HG02678 (cell line): ENCODE measurements at regions not wholly inside any gene's neighbourhood (a gene's known extent, or its start where the extent isn't known, plus 50 kb on each side); places are given as distances from the start of the nearest gene placed in this dataset.
A peak's percentile ranks its signal among the peaks of the same experiment; 100 is the strongest.
"Not testable (repeated sequence)": the region's sequence is repeated elsewhere in the genome, so short reads cannot be mapped to it uniquely, and the experiment has no call there.

ENCODE experiments used
- ATAC-seq: cut with Tn5 transposase; IDR thresholded peaks from one replicate; pipeline ENCODE4 v1.9.1; 2021; ENCODE audit warnings: mild to moderate bottlenecking, moderate library complexity; ENCODE audit not compliant: unreplicated experiment

DNA sequence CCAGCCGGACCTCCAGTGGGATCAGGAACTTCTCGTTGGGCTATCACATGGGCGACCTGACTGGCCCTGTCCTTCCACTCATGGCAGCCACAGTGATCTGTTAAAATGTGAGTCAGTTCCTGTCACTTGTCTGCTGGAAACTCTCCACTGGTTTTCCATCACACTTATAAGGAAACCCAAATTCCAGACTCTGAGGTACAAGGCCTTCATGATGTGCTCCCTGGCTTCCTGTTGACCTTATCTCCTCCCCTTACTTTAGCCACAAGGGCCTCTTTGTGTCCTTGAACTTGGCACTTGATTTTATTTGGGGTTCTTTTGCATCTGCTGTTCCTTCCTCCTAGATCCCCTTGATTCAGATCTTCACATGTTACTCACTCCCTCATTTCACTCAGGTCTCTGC lies 96.8 kb downstream of the TENT5C start:
- no peak for ATAC-seq

DNA sequence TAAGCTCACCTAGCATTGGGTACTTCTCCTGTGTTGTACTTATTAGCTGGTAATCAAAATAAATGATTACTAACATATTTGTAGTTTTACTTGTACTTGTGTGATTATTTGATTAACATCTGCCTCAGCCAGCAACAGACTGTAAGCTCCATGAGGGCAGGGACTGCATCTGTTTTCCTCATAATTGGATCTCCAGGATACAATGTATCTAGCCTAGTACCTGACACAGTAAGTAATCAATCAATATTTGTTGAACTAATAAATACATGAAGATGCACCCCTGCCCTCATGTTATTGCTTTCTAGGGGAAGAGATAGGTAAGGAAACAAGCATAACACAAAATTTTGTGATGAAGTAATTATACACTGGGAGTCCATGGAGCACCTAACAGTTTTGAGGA lies 101.5 kb downstream of the TENT5C start:
- ATAC-seq: no peak

DNA sequence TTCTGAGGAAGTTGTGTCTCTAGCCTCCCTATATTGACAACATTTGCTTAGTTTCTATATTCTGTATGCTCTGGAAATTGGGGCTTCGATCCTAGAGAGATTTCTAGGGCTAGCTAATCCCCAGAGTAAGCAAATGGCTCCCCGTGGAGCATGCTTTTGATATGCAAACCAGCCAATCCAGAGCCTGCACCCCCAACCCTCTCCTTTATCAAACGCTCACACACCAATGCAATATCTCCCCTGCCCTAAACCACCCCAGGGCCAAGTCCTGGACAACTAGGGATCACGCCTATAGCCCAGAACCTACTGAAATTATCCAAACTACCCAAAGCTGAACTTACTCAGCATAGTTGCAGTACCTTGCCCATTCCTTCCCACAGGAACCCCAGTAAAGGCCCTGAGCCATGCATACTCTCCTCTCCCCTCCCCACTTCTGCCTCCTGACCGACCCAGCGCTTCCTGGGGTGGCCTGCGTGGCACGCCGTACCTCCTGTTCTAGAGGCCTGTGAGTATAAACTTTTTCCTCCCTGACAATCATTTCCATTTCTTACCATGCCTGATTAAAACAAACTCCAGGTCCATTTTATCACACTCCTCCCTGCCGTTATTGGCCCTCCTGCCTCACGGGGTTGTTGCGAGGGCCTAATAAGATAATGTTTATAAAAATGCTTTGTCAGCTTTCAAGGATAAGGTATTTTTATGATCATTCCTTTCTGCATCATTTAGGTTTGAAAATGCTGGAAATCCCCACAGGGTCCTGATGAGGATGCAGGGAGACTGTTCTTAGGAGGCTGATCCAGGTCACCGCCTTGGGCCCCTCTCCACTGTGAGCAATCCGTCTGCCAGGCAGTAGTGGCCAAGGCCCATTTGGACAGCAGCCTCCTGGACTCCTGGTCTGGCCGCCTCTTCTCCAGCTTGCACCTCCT lies 102.7 kb downstream of the TENT5C start:
- ATAC-seq: no peak

DNA sequence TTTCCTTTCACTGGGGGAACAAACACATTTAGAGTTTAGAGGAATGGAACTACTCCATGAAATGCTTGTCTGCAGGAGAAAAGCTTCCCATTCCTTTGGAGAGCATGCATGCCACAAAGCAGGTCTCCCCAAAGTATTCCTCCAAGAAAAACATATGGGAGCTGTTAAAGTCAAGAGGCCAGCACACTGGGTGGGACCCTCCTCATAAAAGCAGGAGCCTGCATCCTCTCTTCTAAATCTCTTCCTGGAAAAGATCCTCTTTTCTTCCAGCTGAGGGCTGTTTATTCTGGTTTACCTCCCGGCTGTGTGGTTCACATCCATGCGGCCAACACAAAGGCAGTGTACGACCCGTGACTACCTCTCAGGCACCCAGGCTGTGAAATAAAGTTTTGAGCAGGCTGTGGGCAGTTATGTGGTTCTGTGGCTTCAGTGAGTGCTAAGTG lies 103.4 kb downstream of the TENT5C start:
- ATAC-seq: no peak

DNA sequence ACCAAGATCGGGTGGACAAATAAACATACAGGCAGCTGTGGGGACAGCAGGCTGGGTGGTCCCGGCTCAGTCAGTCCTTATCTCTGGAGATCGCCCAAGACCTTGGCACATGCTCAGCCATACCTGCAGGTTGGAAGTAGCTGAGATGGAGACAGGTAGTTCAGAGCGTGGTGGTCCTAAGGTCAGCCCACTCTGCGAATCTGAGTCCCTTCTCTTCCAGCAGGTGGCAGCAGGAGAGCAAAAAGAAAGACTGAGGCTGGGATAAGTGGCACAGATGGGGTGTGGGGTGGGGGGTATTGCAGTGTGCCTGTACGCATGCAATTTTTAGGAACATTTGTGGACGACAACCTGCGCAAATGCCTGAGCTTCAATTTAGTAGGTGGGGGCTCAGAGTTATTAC lies 104.9 kb downstream of the TENT5C start:
- ATAC-seq: no peak

DNA sequence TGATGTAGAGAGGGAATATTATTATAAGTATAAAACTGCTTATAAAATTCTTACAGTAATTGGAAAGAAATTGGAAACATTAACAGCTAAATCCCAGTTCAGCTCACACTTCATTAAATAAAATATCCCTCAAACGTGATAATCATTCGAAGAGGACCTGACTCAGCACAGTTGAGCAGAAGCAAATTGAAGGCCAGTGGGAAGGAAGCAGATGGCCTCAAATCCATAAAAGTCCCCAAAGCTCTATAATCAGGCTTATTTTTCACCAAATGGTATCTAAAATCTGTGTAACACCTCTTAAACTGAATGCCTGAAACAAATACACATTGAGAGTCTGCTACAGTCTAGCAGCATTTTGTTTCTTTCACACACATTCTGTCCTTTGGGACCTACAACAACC lies 106.8 kb downstream of the TENT5C start:
- ATAC-seq: no peak

DNA sequence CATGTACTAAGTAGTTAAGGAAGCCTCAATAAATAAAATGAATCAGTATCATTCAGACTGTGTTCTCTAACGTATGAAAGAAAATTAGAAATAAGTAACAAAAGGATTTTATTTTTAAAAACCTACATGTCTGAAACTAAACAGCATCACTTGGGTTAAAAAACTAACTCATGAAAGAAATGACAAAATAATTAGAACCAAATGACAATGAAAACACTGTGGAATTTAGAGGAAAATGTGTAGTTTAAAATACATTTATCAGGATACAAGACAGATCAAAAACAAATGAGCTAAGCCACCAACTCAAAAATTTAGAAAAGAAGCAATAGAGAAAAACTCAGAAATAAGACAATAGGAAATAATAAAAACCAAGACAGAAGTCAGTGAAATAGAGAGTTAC lies 108.7 kb downstream of the TENT5C start:
- ATAC-seq: no peak

DNA sequence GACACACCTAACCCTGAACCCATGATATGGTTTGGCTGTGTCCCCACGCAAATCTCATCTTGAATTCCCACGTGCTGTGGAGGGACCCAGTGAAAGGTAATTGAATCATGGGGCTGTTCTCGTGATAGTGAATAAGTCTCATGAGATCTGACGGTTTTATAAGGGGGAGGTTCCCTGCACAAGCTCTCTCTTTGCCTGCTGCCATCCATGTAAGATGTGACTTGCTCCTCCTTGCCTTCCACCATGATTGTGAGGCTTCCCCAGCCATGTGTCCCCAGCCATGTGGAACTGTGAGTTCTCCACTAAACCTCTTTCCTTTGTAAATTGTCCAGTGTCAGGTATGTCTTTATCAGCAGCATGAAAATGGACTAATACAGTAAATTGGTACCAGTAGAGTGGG lies 110.2 kb downstream of the TENT5C start:
- ATAC-seq: not testable (repeated sequence)

DNA sequence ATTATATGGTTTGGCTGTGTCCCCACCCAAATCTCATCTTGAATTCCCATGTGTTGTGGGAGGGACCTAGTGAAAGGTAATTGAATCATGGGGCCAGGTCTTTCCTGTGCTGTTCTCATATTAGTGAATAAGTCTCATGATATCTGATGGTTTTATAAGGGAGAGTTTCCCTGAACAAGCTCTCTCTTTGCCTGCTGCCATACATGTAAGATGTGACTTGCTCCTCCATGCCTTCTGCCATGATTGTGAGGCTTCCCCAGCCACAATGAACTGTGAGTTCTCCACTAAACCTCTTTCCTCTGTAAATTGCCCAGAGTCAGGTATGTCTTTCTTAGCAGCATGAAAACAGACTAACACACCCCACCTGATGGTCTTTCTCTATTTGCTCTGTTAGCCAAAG lies 112.1 kb downstream of the TENT5C start:
- ATAC-seq: not testable (repeated sequence)

DNA sequence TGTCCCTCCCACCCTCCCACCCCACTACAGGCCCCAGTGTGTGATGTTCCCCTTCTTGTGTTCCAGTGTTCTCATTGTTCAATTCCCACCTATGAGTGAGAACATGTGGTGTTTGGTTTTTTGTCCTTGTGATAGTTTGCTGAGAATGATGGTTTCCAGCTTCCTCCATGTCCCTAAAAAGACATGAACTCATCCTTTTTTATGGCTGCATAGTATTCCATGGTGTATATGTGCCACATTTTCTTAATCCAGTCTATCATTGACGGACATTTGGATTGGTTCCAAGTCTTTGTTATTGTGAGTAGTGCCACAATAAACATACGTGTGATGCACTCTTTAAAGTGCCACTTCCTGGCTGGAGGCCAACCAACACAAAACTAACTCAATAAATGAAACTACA lies 112.7 kb downstream of the TENT5C start:
- not testable (repeated sequence) for ATAC-seq

DNA sequence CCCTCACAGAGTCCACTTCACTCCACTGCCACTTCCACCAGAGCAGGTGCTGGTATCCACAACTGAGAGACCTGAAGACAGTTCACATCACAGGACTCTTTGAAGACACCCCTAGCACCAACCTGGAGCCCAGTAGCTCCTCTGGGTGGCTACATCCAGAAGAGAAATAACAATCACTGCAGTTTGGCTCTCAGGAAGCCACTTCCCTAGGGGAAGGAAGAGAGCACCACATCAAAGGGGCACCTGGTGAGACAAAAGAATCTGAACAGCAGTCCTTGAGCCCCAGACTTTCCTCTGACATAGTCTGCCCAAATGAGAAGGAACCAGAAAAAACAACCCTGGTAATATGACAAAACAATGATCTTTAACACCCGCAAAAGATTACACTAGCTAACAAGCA lies 113.2 kb downstream of the TENT5C start:
- ATAC-seq: no peak

DNA sequence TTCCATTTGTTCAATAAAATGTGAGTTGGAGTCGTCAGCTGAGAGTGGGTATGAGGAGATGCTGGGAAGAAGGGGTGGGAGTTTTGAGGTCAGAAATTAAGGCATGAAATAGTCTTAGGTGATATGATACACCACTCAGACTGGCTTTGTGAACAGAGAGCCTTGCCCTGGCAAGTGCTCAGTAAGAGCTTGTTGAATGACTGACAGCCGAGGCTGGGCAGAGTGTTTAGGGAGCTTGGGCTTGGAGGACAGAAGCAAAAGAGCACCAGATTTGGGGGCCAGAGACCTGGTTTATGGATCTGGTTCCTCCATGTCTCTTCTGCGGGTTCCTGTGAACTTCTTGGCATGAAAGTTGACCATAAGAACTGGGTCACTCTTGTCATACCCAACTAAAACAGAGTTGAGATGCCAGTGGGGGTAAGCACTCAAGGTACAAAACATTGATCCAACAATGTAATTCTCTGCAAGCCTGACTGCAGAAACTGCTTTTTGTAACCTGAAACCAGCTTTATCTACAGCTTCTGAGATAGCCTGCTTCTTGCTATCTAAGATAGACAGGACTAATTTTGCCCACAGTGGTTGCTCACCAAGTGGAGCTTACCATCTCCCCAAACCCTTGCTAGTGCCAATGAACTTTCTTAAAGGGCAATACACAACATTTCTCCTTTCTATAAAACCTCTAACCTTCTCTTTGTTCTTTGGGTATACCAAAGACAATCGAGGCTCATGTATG lies 126.4 kb downstream of the TENT5C start:
- no peak for ATAC-seq

DNA sequence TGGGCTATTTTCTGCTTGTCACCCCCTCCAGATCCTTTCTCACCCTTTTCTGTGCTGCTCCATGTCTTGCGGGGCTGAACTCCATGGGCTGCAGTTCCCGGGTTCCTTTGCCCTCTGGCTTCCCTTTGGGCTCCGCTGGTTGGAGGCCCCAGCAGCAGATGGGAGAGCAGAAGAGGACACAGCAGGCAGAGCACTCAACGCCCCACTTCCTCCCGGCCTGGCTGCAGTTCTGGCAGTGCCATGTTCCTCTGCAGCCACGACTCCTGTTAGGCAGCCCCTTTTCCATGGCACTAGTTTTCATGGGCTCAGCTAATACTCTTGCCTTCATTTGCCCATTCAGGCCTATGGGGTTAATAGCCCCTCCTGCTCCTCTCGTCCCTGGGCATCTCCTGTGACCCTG lies 127.1 kb downstream of the TENT5C start:
- ATAC-seq: no peak

DNA sequence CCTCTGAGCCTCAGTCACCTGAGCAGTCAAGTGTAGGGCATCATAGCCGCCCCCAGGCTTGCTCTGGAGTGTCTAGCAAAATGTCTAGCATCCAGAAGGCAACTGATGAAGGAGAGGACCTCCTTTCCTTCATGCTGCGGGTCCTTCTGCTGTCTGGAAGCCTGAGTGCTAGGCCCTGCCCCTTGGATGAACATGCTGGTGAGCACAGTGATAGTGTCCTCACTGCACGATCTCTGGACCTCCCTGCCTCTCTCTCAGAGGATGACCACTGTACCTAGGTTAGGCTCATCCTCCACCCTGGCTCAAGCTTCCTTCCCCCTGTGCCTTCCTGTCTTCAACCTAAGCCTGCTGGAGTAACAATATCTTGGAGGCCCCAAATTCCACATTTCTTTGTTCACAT lies 128.6 kb downstream of the TENT5C start:
- no peak for ATAC-seq

DNA sequence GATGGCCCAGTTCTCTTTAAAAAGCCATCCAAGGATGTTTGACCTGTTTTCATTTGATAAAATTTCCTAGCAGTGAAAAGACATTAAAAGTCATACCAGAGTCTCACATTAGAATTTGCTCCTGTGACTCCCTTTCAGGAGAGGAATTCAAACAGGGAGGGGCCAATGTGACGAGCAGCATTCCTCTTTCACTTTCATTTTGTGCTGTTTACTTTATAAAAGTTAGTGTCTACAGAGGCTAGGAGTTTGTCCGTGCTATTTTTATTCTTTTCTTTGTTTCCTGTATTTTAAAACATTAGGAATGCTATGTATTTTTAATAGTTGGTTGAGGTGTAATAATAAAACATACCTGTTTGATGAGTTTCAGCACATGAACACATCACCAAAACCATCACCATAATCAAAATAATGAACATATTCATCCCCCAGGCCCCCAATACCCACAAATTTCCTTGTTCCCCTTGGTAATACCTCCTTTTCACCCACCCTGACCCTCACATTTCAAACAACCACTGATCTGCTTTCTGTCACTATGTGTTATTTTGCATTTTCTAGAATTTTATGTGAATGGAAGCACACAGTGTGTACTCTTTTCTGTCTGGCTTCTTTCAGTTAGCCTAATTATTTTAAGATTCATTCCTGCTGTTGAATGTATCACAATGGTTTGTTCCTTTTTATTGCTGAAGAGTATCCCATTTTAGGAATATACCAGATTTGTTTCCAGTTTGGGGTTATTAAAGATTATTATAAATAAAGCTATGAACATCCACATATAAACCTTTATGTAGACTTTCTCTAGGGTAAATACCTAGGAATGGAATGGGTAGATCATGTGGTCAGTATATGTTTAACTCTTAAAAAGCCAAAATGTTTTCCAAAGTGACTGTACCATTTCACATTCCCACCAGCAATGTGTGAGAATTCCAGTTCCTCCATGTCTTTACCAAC lies 129.5 kb downstream of the TENT5C start:
- ATAC-seq: peak; percentile 51

DNA sequence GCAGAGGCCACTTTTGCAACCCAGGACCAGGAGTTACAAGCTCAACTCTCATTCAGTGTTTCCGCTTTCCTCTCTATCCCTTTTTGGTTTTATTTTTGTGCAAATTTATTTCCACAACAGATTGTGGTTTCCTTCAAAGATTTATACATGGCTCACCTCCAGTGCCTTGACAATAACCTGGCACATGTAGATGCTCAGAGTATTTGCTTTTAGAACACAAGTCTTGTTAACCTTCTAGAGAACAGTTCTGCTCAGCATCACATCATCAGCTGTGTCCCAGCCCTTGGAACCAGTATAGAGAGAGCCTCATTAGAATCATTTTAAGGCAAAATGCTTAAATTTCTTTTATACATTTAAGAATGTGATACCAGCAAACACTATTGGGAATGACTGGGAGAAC lies 133.7 kb downstream of the TENT5C start:
- no peak for ATAC-seq

DNA sequence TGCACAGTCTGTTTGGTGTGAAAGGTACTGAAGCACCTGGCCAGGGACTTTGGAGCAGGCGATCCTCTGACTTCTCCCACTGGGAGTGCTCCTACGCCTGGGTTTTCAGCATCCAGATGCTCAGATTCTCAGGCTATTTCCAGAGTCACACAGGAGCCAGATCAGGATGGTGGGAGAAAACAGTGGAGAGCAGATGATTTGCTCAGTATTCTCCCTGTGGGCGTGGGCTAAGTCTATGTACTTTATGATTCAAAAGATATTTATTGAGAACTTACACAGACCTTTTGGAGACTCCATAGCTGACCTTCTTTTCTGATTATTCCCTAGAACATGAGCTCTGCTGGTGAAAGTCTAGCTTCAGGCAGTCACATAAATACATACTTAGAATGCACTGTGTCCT lies 134.6 kb downstream of the TENT5C start:
- ATAC-seq: no peak

DNA sequence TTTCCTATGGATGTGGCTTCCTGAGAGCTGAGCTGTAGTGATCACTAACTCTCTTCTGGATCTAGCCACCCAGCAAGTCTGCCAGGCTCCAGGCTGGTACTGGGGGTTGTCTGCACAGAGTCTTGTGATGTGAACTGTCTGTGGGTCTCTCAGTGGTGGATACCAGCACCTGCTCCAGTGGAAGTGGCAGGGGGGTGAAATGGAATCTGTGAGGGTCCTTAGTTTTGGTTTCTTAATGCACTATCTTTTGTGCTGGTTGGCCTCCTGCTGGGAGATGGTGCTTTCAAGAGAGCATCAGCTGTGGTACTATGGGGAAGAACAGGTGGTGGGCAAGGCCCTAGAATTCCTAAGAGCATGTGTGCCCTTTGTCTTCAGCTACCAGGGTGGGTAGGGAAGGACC lies 140.7 kb downstream of the TENT5C start:
- not testable (repeated sequence) for ATAC-seq

DNA sequence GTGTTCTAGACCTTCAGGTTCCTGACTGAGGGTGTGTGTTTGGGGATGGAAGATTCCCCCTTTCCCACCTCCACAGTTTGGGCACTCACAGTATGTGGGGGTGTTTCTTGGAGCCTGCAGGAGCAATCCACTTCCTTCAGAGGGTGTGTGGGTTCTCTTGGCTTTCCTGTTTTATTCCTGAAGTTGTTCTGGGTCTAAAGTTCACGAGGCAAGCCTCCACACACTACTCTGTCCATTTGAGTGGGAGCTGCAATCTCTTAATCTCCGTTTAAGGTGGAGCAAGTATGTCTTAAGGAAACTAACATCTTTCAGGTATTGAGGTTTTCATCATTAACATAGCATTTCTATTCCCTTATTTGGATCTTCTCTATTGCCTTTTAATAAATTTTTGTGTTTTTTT lies 141.8 kb downstream of the TENT5C start:
- ATAC-seq: no peak

DNA sequence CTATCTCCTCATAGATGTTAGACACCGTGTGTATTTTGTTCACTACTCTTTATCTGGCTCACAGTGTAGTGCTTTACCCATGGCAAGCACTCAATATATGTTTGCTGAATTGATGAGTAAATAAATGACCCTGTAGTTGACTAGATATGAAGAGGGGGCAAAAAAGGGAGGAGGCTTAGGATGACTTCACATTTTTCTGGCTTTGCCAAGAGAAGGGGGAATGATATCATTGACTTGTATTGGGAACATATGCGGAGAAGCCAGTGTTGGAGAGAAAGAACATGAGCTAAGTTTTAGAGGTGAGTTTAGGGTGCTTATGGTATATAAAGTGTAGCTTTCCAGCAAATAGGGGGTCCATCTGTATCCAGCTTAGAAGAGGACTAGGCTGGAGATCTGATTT lies 145.5 kb downstream of the TENT5C start:
- ATAC-seq: no peak

DNA sequence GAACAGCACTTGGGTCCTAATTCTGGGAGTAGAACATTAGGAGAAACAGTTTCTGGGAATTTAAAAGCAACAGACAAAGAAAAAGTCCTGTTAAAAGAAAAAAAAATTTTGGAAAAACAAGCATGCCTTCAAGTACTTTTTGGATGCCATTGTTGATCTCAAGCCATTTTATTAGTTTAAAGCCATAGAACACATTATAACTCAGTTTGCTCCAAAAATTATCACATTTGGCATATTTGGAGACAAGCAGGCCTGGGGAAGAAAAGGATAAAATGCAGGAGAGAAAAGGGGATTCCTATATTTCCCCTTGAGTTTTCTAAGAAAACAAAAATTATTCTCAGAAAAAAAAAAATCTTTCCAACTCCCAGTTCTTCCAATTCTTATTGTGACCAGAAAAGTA lies 146.8 kb downstream of the TENT5C start:
- no peak for ATAC-seq
